Neural cell (in vitro differentiated cells): ENCODE measurements at regions not wholly inside any gene's neighbourhood (a gene's known extent, or its start where the extent isn't known, plus 50 kb on each side); places are given as distances from the start of the nearest gene placed in this dataset.

Source experiments
- H2AFZ ChIP-seq: fragments of 200-600, 300-800 bp; sonication (generic), shearing (Covaris generic); 2 replicates; pipeline ENCODE4 v1.6.0; 2014; ENCODE audit warnings: low read depth, mild to moderate bottlenecking, antibody characterized with exemption, low read length, moderate library complexity
- H3F3A ChIP-seq: fragments of 200-600 bp; shearing (Covaris generic); 2 replicates; pipeline ENCODE4 v1.6.1; 2016; ENCODE audit warnings: mild to moderate bottlenecking, moderate library complexity, mixed read lengths, antibody characterized with exemption, low read length; ENCODE audit not compliant: insufficient read depth, poor library complexity, severe bottlenecking
- H3K27ac ChIP-seq: fragments of 200-600, 300-800 bp; sonication (generic), shearing (Covaris generic); 2 replicates; pipeline ENCODE4 v1.5.1; 2014; ENCODE audit warnings: mild to moderate bottlenecking, low read length, moderate library complexity
- H3K27me3 ChIP-seq: fragments of 300-800, 200-600 bp; sonication (generic), shearing (Covaris generic); 2 replicates; pipeline ENCODE4 v1.6.0; 2014; ENCODE audit warnings: mild to moderate bottlenecking, low read depth, low read length, moderate library complexity; ENCODE audit not compliant: insufficient read depth
- H3K36me3 ChIP-seq: fragments of 300-800, 200-600 bp; sonication (generic), shearing (Covaris generic); 2 replicates; pipeline ENCODE4 v1.5.1; 2014; ENCODE audit warnings: mild to moderate bottlenecking, antibody characterized with exemption, low read length, moderate library complexity; ENCODE audit not compliant: insufficient read depth
- H3K4me2 ChIP-seq: fragments of 300-800, 200-600 bp; sonication (generic), shearing (Covaris generic); 2 replicates; pipeline ENCODE4 v1.6.0; 2014; ENCODE audit warnings: mild to moderate bottlenecking, low read length
- H3K4me3 ChIP-seq: fragments of 300-800, 200-600 bp; sonication (generic), shearing (Covaris generic); 2 replicates; pipeline ENCODE4 v1.5.1; 2014; ENCODE audit warnings: mild to moderate bottlenecking, low read length, moderate library complexity
- H3K79me2 ChIP-seq: fragments of 200-600 bp; shearing (Covaris generic); replicated peaks from 2 replicates; pipeline ENCODE4 v1.6.0; 2014; ENCODE audit warnings: mild to moderate bottlenecking, low read length, moderate library complexity; ENCODE audit not compliant: insufficient read depth
- H3K9ac ChIP-seq: fragments of 300-800, 200-600 bp; sonication (generic), shearing (Covaris generic); 2 replicates; pipeline ENCODE4 v1.6.1; 2016; ENCODE audit warnings: mild to moderate bottlenecking, low read length, mixed read lengths
- H3K9me2 ChIP-seq: fragments of 200-600 bp; shearing (Covaris generic); 2 replicates; pipeline ENCODE4 v1.6.1; 2016; ENCODE audit warnings: mild to moderate bottlenecking, low read length, mixed read lengths; ENCODE audit not compliant: insufficient read depth
- H3K9me3 ChIP-seq: fragments of 200-600, 300-800 bp; sonication (generic), shearing (Covaris generic); 2 replicates; pipeline ENCODE4 v1.6.1; 2016; ENCODE audit warnings: mild to moderate bottlenecking, mixed run types, low read length, moderate library complexity, mixed read lengths
- H4K20me1 ChIP-seq: fragments of 200-600 bp; shearing (Covaris generic); 2 replicates; pipeline ENCODE4 v1.6.1; 2016; ENCODE audit warnings: mild to moderate bottlenecking, mixed run types; ENCODE audit not compliant: insufficient read depth
- CTCF ChIP-seq: fragments of 450-650 bp; IDR thresholded peaks from 2 replicates; pipeline ENCODE4 v1.5.1; 2014; ENCODE audit warnings: antibody characterized with exemption, mild to moderate bottlenecking, moderate library complexity; ENCODE audit not compliant: poor library complexity, severe bottlenecking
- EP300 ChIP-seq: fragments of 450-650 bp; conservative IDR thresholded peaks from 2 replicates; pipeline ENCODE4 v1.6.1; 2014; ENCODE audit warnings: antibody characterized with exemption, mild to moderate bottlenecking, moderate library complexity; ENCODE audit not compliant: poor library complexity, severe bottlenecking
- EZH2 ChIP-seq: fragments of 200-600, 300-800 bp; shearing (Covaris generic), sonication (generic); IDR thresholded peaks from 2 replicates; pipeline ENCODE4 v1.6.1; 2014; ENCODE audit warnings: antibody characterized with exemption, low read length, borderline replicate concordance, mild to moderate bottlenecking; ENCODE audit not compliant: insufficient read depth, poor library complexity, severe bottlenecking
- MXI1 ChIP-seq: fragments of 450-650 bp; conservative IDR thresholded peaks from 2 replicates; pipeline ENCODE4 v1.6.1; 2014; ENCODE audit warnings: antibody characterized with exemption, mild to moderate bottlenecking; ENCODE audit not compliant: poor library complexity, severe bottlenecking
- POLR2AphosphoS5 ChIP-seq: IDR thresholded peaks from 2 replicates; pipeline ENCODE4 v1.6.1; 2012
- RAD21 ChIP-seq: fragments of 450-650 bp; conservative IDR thresholded peaks from 2 replicates; pipeline ENCODE4 v1.6.1; 2014; ENCODE audit warnings: antibody characterized with exemption, mild to moderate bottlenecking, moderate library complexity
- REST ChIP-seq: IDR thresholded peaks from 2 replicates; pipeline ENCODE4 v1.6.1; 2012; ENCODE audit warnings: borderline replicate concordance
- SMC3 ChIP-seq: fragments of 450-650 bp; conservative IDR thresholded peaks from 2 replicates; pipeline ENCODE4 v1.6.1; 2014; ENCODE audit warnings: antibody characterized with exemption, mild to moderate bottlenecking, moderate library complexity; ENCODE audit not compliant: poor library complexity
- TAF1 ChIP-seq: IDR thresholded peaks from 2 replicates; pipeline ENCODE4 v1.6.1; 2012; ENCODE audit warnings: low read depth

DNA sequence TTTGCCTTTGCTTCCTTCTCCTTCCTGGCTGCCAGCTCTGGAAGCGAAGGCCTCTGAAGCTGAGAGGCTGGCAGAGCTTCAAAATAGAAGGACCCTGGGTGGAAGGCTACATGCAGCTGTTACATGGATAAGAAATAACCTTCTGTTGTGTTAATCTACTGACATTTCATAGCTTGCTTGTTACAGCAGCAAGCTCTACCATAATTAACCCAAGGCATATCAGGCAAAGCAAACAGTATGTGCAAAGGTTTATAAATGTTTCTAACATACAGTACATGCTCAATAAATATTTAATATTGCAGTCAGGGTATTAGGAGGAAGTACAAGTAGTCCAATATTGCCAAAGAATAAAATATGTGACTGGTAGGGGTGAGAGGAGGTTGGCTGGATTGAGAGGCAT, 55.6 kb upstream of the MKLN1 start:
- no peak overlapping the region for H3K9ac ChIP-seq
- H3K27ac ChIP-seq: no peak overlapping the region
- no peak for TF ChIP-seq SMC3
- no peaks in the 10 kb centered on the region for H3K9me3 ChIP-seq
- no peaks in the 10 kb centered on the region for H3K9me2 ChIP-seq
- no peak overlapping the region for H3K4me2 ChIP-seq
- no peaks in the 10 kb centered on the region for H3K27me3 ChIP-seq
- no peaks in the 10 kb centered on the region for H4K20me1 ChIP-seq
- no peaks in the 10 kb centered on the region for H3F3A ChIP-seq
- no peaks in the 10 kb centered on the region for H3K36me3 ChIP-seq
- no peak overlapping the region for H3K4me3 ChIP-seq
- no peak overlapping the region for H2AFZ ChIP-seq
- H3K79me2 ChIP-seq: no peaks in the 10 kb centered on the region

GRCh38 chr7:131274986-131275385, 52.7 kb upstream of the MKLN1 start:
- H3K4me3 ChIP-seq: no peak overlapping the region
- no peak overlapping the region for H3K4me2 ChIP-seq
- no peaks in the 10 kb centered on the region for H3K9me3 ChIP-seq
- H3K27ac ChIP-seq: no peak overlapping the region
- no peaks in the 10 kb centered on the region for H3K9me2 ChIP-seq
- H2AFZ ChIP-seq: no peak overlapping the region
- no peaks in the 10 kb centered on the region for H4K20me1 ChIP-seq
- no peaks in the 10 kb centered on the region for H3F3A ChIP-seq
- no peak overlapping the region for H3K9ac ChIP-seq
- H3K27me3 ChIP-seq: no peaks in the 10 kb centered on the region
- no peaks in the 10 kb centered on the region for H3K79me2 ChIP-seq
- no peaks in the 10 kb centered on the region for H3K36me3 ChIP-seq
- no peak for TF ChIP-seq SMC3
- TF ChIP-seq POLR2AphosphoS5: no peak
- no peak for TF ChIP-seq EP300
- no peak for TF ChIP-seq EZH2
- no peak for TF ChIP-seq REST
- no peak for TF ChIP-seq RAD21

GRCh38 chr7:131276190-131276589, 51.5 kb upstream of the MKLN1 start:
- no peak overlapping the region for H2AFZ ChIP-seq
- H4K20me1 ChIP-seq: no peaks in the 10 kb centered on the region
- H3F3A ChIP-seq: no peaks in the 10 kb centered on the region
- TF ChIP-seq MXI1 (no peak), TAF1 (no peak), POLR2AphosphoS5 (no peak), RAD21 (no peak), CTCF (no peak)
- no peaks in the 10 kb centered on the region for H3K27me3 ChIP-seq
- H3K4me3 ChIP-seq: no peak overlapping the region
- H3K36me3 ChIP-seq: no peaks in the 10 kb centered on the region
- H3K4me2 ChIP-seq: no peak overlapping the region
- H3K79me2 ChIP-seq: no peaks in the 10 kb centered on the region
- H3K9ac ChIP-seq: no peak overlapping the region
- H3K9me3 ChIP-seq: no peaks in the 10 kb centered on the region
- H3K27ac ChIP-seq: no peak overlapping the region
- no peaks in the 10 kb centered on the region for H3K9me2 ChIP-seq
